Liver (tissue), 3 donors: ENCODE measurements at regions not wholly inside any gene's neighbourhood (a gene's known extent, or its start where the extent isn't known, plus 50 kb on each side); places are given as distances from the start of the nearest gene placed in this dataset.

Experiments used
- CTCF ChIP-seq: fragments of 150-350 bp; IDR thresholded peaks from 2 replicates; pipeline ENCODE4 v1.5.1; 2017; ENCODE audit warnings: improper control_type of control experiment, low read depth, low read length; ENCODE audit not compliant: missing input control
- YY1 ChIP-seq: IDR thresholded peaks from 2 replicates; pipeline ENCODE4 v1.6.1; 2016; ENCODE audit warnings: antibody characterized with exemption, mild to moderate bottlenecking
- TF ChIP-seq, protein P1 (sequence below): IDR thresholded peaks from 2 replicates; pipeline ENCODE4 v1.6.1; 2016; ENCODE audit warnings: antibody characterized with exemption
- TF ChIP-seq, protein P2 (sequence below): IDR thresholded peaks from 2 replicates; pipeline ENCODE4 v1.6.1; 2016; ENCODE audit warnings: antibody characterized with exemption, mild to moderate bottlenecking
- donor health status: healthy.
- donor health status: healthy.

GRCh38 chr18:70640336-70640887, 351.6 kb downstream of the SOCS6 start:
- TF ChIP-seq CTCF (no peak), YY1 (no peak)
- TF ChIP-seq, protein P1, sequence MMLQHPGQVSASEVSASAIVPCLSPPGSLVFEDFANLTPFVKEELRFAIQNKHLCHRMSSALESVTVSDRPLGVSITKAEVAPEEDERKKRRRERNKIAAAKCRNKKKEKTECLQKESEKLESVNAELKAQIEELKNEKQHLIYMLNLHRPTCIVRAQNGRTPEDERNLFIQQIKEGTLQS: no peak
- TF ChIP-seq, protein P2, sequence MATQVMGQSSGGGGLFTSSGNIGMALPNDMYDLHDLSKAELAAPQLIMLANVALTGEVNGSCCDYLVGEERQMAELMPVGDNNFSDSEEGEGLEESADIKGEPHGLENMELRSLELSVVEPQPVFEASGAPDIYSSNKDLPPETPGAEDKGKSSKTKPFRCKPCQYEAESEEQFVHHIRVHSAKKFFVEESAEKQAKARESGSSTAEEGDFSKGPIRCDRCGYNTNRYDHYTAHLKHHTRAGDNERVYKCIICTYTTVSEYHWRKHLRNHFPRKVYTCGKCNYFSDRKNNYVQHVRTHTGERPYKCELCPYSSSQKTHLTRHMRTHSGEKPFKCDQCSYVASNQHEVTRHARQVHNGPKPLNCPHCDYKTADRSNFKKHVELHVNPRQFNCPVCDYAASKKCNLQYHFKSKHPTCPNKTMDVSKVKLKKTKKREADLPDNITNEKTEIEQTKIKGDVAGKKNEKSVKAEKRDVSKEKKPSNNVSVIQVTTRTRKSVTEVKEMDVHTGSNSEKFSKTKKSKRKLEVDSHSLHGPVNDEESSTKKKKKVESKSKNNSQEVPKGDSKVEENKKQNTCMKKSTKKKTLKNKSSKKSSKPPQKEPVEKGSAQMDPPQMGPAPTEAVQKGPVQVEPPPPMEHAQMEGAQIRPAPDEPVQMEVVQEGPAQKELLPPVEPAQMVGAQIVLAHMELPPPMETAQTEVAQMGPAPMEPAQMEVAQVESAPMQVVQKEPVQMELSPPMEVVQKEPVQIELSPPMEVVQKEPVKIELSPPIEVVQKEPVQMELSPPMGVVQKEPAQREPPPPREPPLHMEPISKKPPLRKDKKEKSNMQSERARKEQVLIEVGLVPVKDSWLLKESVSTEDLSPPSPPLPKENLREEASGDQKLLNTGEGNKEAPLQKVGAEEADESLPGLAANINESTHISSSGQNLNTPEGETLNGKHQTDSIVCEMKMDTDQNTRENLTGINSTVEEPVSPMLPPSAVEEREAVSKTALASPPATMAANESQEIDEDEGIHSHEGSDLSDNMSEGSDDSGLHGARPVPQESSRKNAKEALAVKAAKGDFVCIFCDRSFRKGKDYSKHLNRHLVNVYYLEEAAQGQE: no peak
